ENCODE measurements at regions not wholly inside any gene's neighbourhood (a gene's known extent, or its start where the extent isn't known, plus 50 kb on each side); places are given as distances from the start of the nearest gene placed in this dataset.
"Not testable (repeated sequence)": the region's sequence is repeated elsewhere in the genome, so short reads cannot be mapped to it uniquely, and the experiment has no call there.

- H3K36me3 ChIP-seq, result no peaks in the 10 kb centered on the region
- DNase-seq, result no peak
- no peak for TF ChIP-seq POLR2A (IDR thresholded peaks at IDR 0.05)
- TF ChIP-seq POLR2AphosphoS5 (IDR thresholded peaks at IDR 0.05), result no peak
- no peak for TF ChIP-seq CTCF (IDR thresholded peaks at IDR 0.05 in 8 of 11, conservative IDR thresholded peaks at IDR 0.05 in 3 of 11)
- no peak overlapping the region for H3K27ac ChIP-seq
- intact Hi-C loops (cut with DNase I; ENCODE audit: low total_unique reads), result no loop called here
- H3K27me3 ChIP-seq (replicated peaks in 1 of 7), result no peaks in the 10 kb centered on the region
- H3K4me3 ChIP-seq, result no peak overlapping the region
- WGBS, 5 donors, result 56 to 68% (median 59%) methylated on average over 2 of the region's 2 CpGs
- peaks cover 0 to 9% (median 1%) of the 10 kb centered on the region in 8 donors for H3K9me3 ChIP-seq
- no peaks in the 10 kb centered on the region for H3K4me1 ChIP-seq
These were observed 100.3 kb upstream of the SLIT2 start for GRCh38 chr4:20151436-20151835.

- DNase-seq; H3K4me1 ChIP-seq; H3K36me3 ChIP-seq; H3K4me3 ChIP-seq; H3K27ac ChIP-seq; H3K27me3 ChIP-seq (replicated peaks in 1 of 7); intact Hi-C loops (cut with DNase I; ENCODE audit: low total_unique reads): not testable (repeated sequence)
- H3K9me3 ChIP-seq, result peaks cover 0 to 29% (median 21%) of the 10 kb centered on the region in 8 donors
- WGBS, 5 donors, result 61 to 90% (median 85%) methylated on average over 2 to 3 of the region's 3 CpGs
These were observed 102.6 kb upstream of the SLIT2 start for GRCh38 chr4:20149143-20149542.

GRCh38 chr4:20137176-20137575 is 114.5 kb upstream of the SLIT2 start:
- Histone ChIP-seq H3K27me3 (replicated peaks in 1 of 7) (no peaks in the 10 kb centered on the region), H3K27ac (no peak overlapping the region), H3K4me3 (no peak overlapping the region), H3K36me3 (no peaks in the 10 kb centered on the region), H3K9me3 (peaks cover 0 to 28% (median 22%) of the 10 kb centered on the region in 8 donors), H3K4me1 (no peaks in the 10 kb centered on the region)
- intact Hi-C loops (cut with DNase I; ENCODE audit: low total_unique reads), result no loop called here
- DNase-seq, result no peak
- 73 to 93% (median 80%) methylated on average over 2 of the region's 2 CpGs for WGBS, 5 donors
- TF ChIP-seq POLR2A (IDR thresholded peaks at IDR 0.05) (no peak), POLR2AphosphoS5 (IDR thresholded peaks at IDR 0.05) (no peak), CTCF (IDR thresholded peaks at IDR 0.05 in 8 of 11, conservative IDR thresholded peaks at IDR 0.05 in 3 of 11) (no peak)

- H3K27me3 ChIP-seq (replicated peaks in 1 of 7), result no peaks in the 10 kb centered on the region
- no peak for DNase-seq
- no peak for TF ChIP-seq POLR2A (IDR thresholded peaks at IDR 0.05)
- no peak for TF ChIP-seq POLR2AphosphoS5 (IDR thresholded peaks at IDR 0.05)
- TF ChIP-seq CTCF (IDR thresholded peaks at IDR 0.05 in 8 of 11, conservative IDR thresholded peaks at IDR 0.05 in 3 of 11), result no peak
- H3K4me3 ChIP-seq, result no peak overlapping the region
- no peaks in the 10 kb centered on the region for H3K36me3 ChIP-seq
- intact Hi-C loops (cut with DNase I; ENCODE audit: low total_unique reads), result no loop called here
- 79 to 92% (median 89%) methylated on average over 1 of the region's 1 CpG for WGBS, 5 donors
- H3K9me3 ChIP-seq, result no peaks in the 10 kb centered on the region
- no peaks in the 10 kb centered on the region for H3K4me1 ChIP-seq
- no peak overlapping the region for H3K27ac ChIP-seq
These were observed 124.1 kb upstream of the SLIT2 start for GRCh38 chr4:20127626-20128025.

- no peak overlapping the region for H3K4me3 ChIP-seq
- intact Hi-C loops (cut with DNase I; ENCODE audit: low total_unique reads), result no loop called here
- H3K9me3 ChIP-seq, result no peaks in the 10 kb centered on the region
- no peaks in the 10 kb centered on the region for H3K4me1 ChIP-seq
- no peaks in the 10 kb centered on the region for H3K36me3 ChIP-seq
- no peak for DNase-seq
- H3K27ac ChIP-seq, result no peak overlapping the region
- 83 to 100% (median 91%) methylated on average over 1 of the region's 1 CpG for WGBS, 5 donors
- no peak for TF ChIP-seq POLR2A (IDR thresholded peaks at IDR 0.05)
- no peak for TF ChIP-seq POLR2AphosphoS5 (IDR thresholded peaks at IDR 0.05)
- no peak for TF ChIP-seq CTCF (IDR thresholded peaks at IDR 0.05 in 8 of 11, conservative IDR thresholded peaks at IDR 0.05 in 3 of 11)
- no peaks in the 10 kb centered on the region for H3K27me3 ChIP-seq (replicated peaks in 1 of 7)
These were observed 124.8 kb upstream of the SLIT2 start for GRCh38 chr4:20126906-20127305.
